Skin epidermis (tissue), 12 donors: ENCODE measurements at regions not wholly inside any gene's neighbourhood (a gene's known extent, or its start where the extent isn't known, plus 50 kb on each side); places are given as distances from the start of the nearest gene placed in this dataset.
"Not testable (repeated sequence)": the region's sequence is repeated elsewhere in the genome, so short reads cannot be mapped to it uniquely, and the experiment has no call there.

Experiments
- H3K27ac ChIP-seq, 21 experiments: fragments of 200-600 bp; sonication (generic) in 11 of 21; one replicate each; pipeline ENCODE4 v1.5.0; 2020; ENCODE audit warnings: mild to moderate bottlenecking in 3 of 21, inconsistent platforms in 2 of 21, moderate library complexity in 2 of 21
- H3K4me3 ChIP-seq, 7 experiments: fragments of 200-600 bp; sonication (generic) in 2 of 7; one replicate each; pipeline ENCODE4 v1.5.0; 2020; ENCODE audit warnings: inconsistent platforms in 2 of 7, mild to moderate bottlenecking in 2 of 7, moderate library complexity in 1 of 7

GRCh38 chr13:81142306-81142999, 801.5 kb upstream of the SPRY2 start:
- H3K4me3 ChIP-seq = no peak overlapping the region
- no peak overlapping the region for H3K27ac ChIP-seq

DNA sequence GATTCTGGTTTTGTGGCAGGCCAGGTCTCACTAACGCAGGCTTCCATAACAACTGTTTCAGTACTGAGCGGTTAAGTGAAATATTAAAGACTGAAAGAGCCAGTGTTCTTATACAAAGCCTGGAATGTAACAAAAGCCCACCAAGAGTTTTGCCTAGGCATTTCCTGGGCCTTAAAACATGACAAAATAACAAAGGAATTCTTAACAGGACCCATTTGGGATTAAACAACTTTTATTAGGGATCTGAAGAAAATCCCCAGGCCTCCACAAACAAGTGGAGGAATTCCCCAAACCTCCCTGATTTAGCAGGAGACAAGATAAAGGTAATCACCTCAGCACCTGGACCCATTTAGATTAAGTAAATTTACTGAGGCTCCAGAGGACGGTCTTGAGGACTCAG, 799.7 kb upstream of the SPRY2 start:
- H3K27ac ChIP-seq = no peak overlapping the region

GRCh38 chr13:81139987-81140386, 799.1 kb upstream of the SPRY2 start:
- no peak overlapping the region for H3K4me3 ChIP-seq
- no peak overlapping the region for H3K27ac ChIP-seq

More for the DNA sequence above, 799.7 kb upstream of the SPRY2 start:
- no peak overlapping the region for H3K4me3 ChIP-seq

DNA sequence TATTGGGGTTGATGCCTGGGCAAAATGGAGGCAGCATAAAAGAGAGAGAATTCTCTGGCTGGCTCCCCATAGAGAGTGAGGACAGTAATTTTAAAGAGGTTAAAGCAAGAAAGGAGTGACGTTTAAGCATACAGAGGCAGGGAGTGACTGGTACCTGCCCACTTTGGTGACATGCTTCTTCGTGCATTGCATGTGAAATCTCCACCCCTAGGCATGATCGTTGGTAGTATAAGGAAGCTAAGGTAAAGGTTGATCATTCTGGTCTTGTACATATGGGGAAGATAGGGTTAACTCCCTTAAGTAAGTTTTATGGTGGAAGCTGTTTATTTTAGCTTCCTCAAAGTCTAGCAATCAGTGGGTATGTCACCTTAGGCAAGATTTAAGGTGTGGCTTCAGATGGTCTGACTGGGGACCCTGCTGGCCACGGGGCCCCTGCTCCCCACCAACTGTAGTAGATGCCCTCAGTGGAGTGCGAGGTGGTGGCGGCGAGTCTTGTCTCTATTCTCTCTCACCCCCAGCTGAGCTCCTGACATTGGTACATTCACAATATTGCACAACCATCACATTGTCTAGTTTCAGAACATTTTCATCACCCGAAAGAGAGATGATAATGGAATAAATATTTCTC, 797.5 kb upstream of the SPRY2 start:
- Histone ChIP-seq H3K27ac (no peak overlapping the region), H3K4me3 (no peak overlapping the region)

GRCh38 chr13:81133066-81133465, 792.1 kb upstream of the SPRY2 start:
- Histone ChIP-seq H3K4me3 (no peak overlapping the region), H3K27ac (no peak overlapping the region)

- Histone ChIP-seq H3K27ac (no peak overlapping the region), H3K4me3 (no peak overlapping the region)
These were observed 776.5 kb upstream of the SPRY2 start for GRCh38 chr13:81117416-81117815.

- Histone ChIP-seq H3K4me3 (no peak overlapping the region), H3K27ac (no peak overlapping the region)
These were observed 775.7 kb upstream of the SPRY2 start for GRCh38 chr13:81116461-81117282.

- no peak overlapping the region for H3K4me3 ChIP-seq
- no peak overlapping the region for H3K27ac ChIP-seq
These were observed 768.1 kb upstream of the SPRY2 start for GRCh38 chr13:81109026-81109425.

DNA sequence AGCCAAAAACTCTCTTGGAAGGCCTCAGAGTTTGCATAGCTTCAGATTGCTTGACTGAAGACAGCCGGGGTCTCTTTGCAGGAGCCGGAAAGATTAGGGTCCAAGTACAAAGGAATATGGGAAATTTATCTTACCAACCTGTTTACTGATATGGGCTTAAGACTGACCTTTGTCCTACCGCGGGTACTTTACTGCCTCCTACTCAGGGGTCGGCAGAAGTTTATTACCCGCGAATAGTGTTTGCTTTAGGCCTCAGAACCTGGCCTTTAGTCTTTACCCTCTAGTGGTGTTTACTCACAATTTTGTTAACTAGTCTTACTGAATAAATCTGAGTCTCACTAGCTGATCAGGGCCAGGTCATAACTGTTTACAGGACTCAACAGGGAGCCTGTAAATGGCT, 765.4 kb upstream of the SPRY2 start:
- Histone ChIP-seq H3K4me3 (no peak overlapping the region), H3K27ac (no peak overlapping the region)

GRCh38 chr13:81104035-81104715, 763.2 kb upstream of the SPRY2 start:
- H3K27ac ChIP-seq = no peak overlapping the region
- H3K4me3 ChIP-seq = no peak overlapping the region

GRCh38 chr13:81102066-81102465, 761.1 kb upstream of the SPRY2 start:
- H3K4me3 ChIP-seq, H3K27ac ChIP-seq: not testable (repeated sequence)

DNA sequence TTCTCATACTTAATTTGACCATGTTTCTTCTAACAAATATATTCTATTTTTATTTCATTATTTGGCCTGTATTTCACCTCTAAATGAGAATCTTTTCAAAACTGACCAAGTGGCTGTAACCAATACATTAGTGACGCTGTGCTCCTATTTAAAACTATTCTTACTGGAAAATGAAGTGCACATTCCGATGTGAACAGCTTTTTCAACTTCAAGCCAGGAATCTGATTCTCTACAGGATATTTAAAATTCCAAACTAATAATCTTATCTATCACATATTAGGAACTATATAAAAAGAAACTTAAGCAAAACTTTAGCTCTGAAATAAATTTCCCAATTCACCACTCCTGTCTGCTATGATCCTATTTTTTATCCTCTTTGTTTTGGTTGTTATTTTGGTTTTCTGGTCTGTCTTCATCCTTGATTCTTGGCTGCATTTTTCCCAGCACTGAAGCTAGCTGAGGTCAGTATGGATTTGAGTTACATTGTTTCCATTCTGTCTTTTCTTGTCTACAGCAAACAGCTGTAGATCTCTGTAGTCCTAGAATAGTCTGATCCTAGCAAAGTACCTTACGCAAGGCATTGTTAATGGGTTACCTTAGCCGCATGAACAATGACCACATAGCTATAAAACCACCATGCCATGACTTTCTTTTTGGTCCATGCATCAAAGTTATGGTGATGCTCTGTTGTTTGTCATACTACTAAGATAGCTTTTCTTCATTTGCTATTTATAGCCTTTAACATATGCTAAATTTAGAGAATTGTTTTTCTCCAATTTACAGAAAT, 748.6 kb upstream of the SPRY2 start:
- Histone ChIP-seq H3K27ac (no peak overlapping the region), H3K4me3 (no peak overlapping the region)

GRCh38 chr13:81080911-81081454, 740.1 kb upstream of the SPRY2 start:
- Histone ChIP-seq H3K27ac (no peak overlapping the region), H3K4me3 (no peak overlapping the region)

DNA sequence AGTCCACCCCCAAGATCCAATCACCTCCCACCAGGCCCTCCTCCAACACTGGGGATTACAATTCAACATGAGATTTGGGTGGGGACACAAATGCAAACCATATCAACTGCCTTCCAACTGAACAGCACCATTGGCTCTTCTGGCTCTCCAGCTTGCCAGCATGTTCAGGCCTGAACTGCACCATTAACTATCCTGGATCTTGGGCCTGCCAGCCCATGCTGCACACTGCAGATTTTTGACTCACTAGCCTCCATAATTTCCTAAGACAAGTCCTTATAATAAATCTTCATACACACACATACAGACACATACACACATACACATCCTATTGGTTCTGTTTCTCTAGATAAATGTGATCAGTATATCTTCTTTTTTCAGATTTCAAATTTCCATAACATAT, 737.1 kb upstream of the SPRY2 start:
- Histone ChIP-seq H3K4me3 (no peak overlapping the region), H3K27ac (no peak overlapping the region)

DNA sequence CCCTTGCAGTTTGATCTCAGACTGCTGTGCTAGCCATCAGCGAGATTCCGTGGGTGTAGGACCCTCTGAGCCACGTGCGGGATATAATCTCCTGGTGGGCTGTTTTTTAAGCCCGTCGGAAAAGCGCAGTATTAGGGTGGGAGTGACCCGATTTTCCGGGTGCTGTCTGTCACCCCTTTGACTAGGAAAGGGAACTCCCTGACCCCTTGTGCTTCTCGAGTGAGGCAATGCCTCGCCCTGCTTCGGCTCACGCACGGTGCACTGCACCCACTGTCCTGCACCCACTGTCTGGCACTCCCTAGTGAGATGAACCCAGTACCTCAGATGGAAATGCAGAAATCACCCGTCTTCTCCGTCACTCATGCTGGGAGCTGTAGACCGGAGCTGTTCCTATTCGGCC, 728.9 kb upstream of the SPRY2 start:
- H3K4me3 ChIP-seq, H3K27ac ChIP-seq: not testable (repeated sequence)

GRCh38 chr13:81058916-81059290, 718.0 kb upstream of the SPRY2 start:
- no peak overlapping the region for H3K27ac ChIP-seq
- no peak overlapping the region for H3K4me3 ChIP-seq

DNA sequence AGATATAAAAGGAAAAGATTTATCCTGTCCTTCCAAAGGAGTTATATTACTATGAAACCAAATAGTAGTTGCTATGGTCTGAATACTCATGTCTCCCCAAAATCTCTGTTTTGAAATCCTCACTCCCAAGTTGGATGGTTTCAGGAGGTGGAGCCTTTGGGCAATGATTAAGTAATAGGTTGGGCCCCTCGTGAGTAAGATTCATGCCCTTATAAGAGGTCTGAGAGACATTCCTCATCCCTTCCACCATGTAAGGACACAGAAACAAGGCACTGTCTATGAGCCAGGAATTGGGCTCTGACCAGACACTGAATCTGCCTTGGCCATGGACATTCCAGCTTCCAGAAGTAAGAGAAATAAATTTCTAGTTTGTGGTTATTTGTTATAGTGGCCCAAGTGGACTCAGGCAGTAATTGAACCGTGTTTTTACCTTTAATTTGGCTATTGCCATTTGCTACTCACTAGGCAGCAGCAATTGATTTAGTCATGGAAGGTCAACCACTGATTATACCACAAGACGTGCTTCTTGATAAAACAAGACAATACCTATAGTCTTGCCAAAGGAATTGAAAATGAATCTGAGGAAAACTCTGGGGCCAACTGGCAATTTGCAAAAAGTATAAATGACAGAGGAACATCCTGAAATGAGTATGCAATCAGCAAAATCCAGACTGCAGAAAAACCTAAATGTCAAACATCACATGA, 717.4 kb upstream of the SPRY2 start:
- H3K27ac ChIP-seq = no peak overlapping the region
- no peak overlapping the region for H3K4me3 ChIP-seq

GRCh38 chr13:81051873-81052272, 710.9 kb upstream of the SPRY2 start:
- no peak overlapping the region for H3K27ac ChIP-seq
- no peak overlapping the region for H3K4me3 ChIP-seq

- Histone ChIP-seq H3K4me3 (no peak overlapping the region), H3K27ac (no peak overlapping the region)
These were observed 707.1 kb upstream of the SPRY2 start for GRCh38 chr13:81048026-81048461.
